HepG2 (cell line): ENCODE measurements at regions not wholly inside any gene's neighbourhood (a gene's known extent, or its start where the extent isn't known, plus 50 kb on each side); places are given as distances from the start of the nearest gene placed in this dataset.

Experiments
- ATAC-seq: fragments of 200-7000 bp; cut with Tn5 transposase; 3 replicates; pipeline ENCODE4 v1.9.1; 2020; ENCODE audit warnings: mild to moderate bottlenecking, moderate library complexity
- BruUV-seq: library from RNA; stranded (reverse); fragments of 400-500 nt; replicated peaks from 2 replicates; lab custom pipeline; 2021; lab: Mats Ljungman, UMichigan
- CTCF ChIA-PET: fragments of 300-600 bp; formaldehyde crosslinking; extraction: SDS; loops from one replicate; lab custom pipeline; 2021; ENCODE audit warnings: low total read pairs, inconsistent platforms, low intra/inter-chr PET ratio; lab: Yijun Ruan, JAX
- POLR2A ChIA-PET: fragments of 350-600 bp; sonication (Branson Sonifier 250); formaldehyde crosslinking; loops from one replicate; lab custom pipeline; 2020; ENCODE audit warnings: antibody characterized with exemption, inconsistent platforms; lab: Yijun Ruan, JAX
- DNase-seq: peaks from one replicate; pipeline ENCODE4 v3.0.0-alpha.2; 2015; ENCODE audit warnings: low spot score
- FAIRE-seq: peaks from 3 replicates; lab custom pipeline; 2011; peaks lifted over from hg19 to GRCh38; lab: Jason Lieb, UNC
- H2AFZ ChIP-seq: one replicate; pipeline ENCODE4 v1.6.1; 2011; ENCODE audit warnings: low read length, inconsistent platforms
- H3K27ac ChIP-seq: fragments of 300-600 bp; 3 replicates; pipeline ENCODE4 v1.8.0; 2011; ENCODE audit warnings: mixed run types, mild to moderate bottlenecking, mixed read lengths, low read length, inconsistent platforms; ENCODE audit not compliant: insufficient read depth; ENCODE audit errors: extremely low read length
- H3K27me3 ChIP-seq, 2 experiments: fragments of 200-600 bp in 1 of 2; 2 replicates in 1 of 2; 3 replicates in 1 of 2; pipeline versions ENCODE4 v1.6.0 to v1.8.0; 2011; ENCODE audit warnings: low read length in 2 of 2, mild to moderate bottlenecking in 2 of 2, moderate library complexity in 2 of 2, inconsistent platforms in 1 of 2; ENCODE audit not compliant: insufficient read depth in 2 of 2, control insufficient read depth in 1 of 2
- H3K36me3 ChIP-seq, 2 experiments: fragments of 200-600 bp in 1 of 2; replicated peaks in 1 of 2; 2 replicates in 1 of 2; 3 replicates in 1 of 2; pipeline versions ENCODE4 v1.5.1 to v1.8.0; 2011; ENCODE audit warnings: low read length in 2 of 2, inconsistent platforms in 1 of 2; ENCODE audit not compliant: insufficient read depth in 2 of 2, control insufficient read depth in 1 of 2
- H3K4me1 ChIP-seq: 2 replicates; pipeline ENCODE4 v1.5.1; 2012; ENCODE audit warnings: low read length, inconsistent platforms; ENCODE audit not compliant: insufficient read depth
- H3K4me2 ChIP-seq: 2 replicates; pipeline ENCODE4 v1.6.0; 2011; ENCODE audit warnings: low read depth, low read length, inconsistent platforms
- H3K4me3 ChIP-seq, 3 experiments: fragments of 200-600 bp in 1 of 3; sonication (generic), shearing (Covaris generic) in 1 of 3; replicated peaks in 1 of 3; 2 replicates each; pipeline ENCODE4 v1.5.1; 2011 to 2016; ENCODE audit warnings: low read length in 3 of 3, inconsistent platforms in 2 of 3, low read depth in 2 of 3, mild to moderate bottlenecking in 2 of 3, control low read depth in 1 of 3, mixed read lengths in 1 of 3; ENCODE audit not compliant: insufficient read depth in 1 of 3
- H3K79me2 ChIP-seq: one replicate; pipeline ENCODE4 v1.6.1; 2011; ENCODE audit warnings: low read length, inconsistent platforms; ENCODE audit not compliant: insufficient read depth
- H3K9ac ChIP-seq: 2 replicates; pipeline ENCODE4 v1.6.0; 2011; ENCODE audit warnings: mild to moderate bottlenecking, low read depth, low read length, inconsistent platforms; ENCODE audit not compliant: insufficient read depth
- H3K9me3 ChIP-seq: 2 replicates; pipeline ENCODE4 v1.5.1; 2012; ENCODE audit warnings: mild to moderate bottlenecking, low read length
- H4K20me1 ChIP-seq: 2 replicates; pipeline ENCODE4 v1.6.0; 2011; ENCODE audit warnings: inconsistent platforms, mild to moderate bottlenecking, low read length, moderate library complexity; ENCODE audit not compliant: insufficient read depth
- AKAP8 ChIP-seq: sonication (generic); formaldehyde crosslinking; IDR thresholded peaks from 2 replicates; pipeline ENCODE4 v1.5.1; 2020; ENCODE audit warnings: mild to moderate bottlenecking, missing genetic modification reagents
- CREB1 ChIP-seq, 2 experiments: fragments of 450-650 bp in 1 of 2; IDR thresholded peaks; 2 replicates each; pipeline ENCODE4 v1.6.1; 2016 to 2017; ENCODE audit warnings: control low read depth in 1 of 2, mild to moderate bottlenecking in 1 of 2, missing compliant biosample characterization in 1 of 2, missing genetic modification characterization in 1 of 2
- CTCF ChIP-seq: sonication (generic); formaldehyde crosslinking; IDR thresholded peaks from 2 replicates; pipeline ENCODE4 v1.5.0; 2020; ENCODE audit warnings: mild to moderate bottlenecking, missing genetic modification reagents, moderate library complexity
- RFXAP ChIP-seq: sonication (generic); formaldehyde crosslinking; IDR thresholded peaks from 2 replicates; pipeline ENCODE4 v1.4.0; 2020; ENCODE audit warnings: missing genetic modification reagents, borderline replicate concordance
- SMAD1 ChIP-seq: sonication (generic); formaldehyde crosslinking; IDR thresholded peaks from 2 replicates; pipeline ENCODE4 v1.4.0; 2020; ENCODE audit warnings: missing genetic modification reagents, low read depth, mild to moderate bottlenecking, borderline replicate concordance
- SMC3 ChIP-seq: IDR thresholded peaks from 2 replicates; pipeline ENCODE4 v1.6.1; 2011; ENCODE audit warnings: low read length, improper control_type of control experiment
- STAG1 ChIP-seq: sonication (generic); formaldehyde crosslinking; IDR thresholded peaks from 2 replicates; pipeline ENCODE4 v1.4.0; 2020; ENCODE audit warnings: missing genetic modification reagents
- THAP9 ChIP-seq: sonication (generic); formaldehyde crosslinking; IDR thresholded peaks from 2 replicates; pipeline ENCODE4; 2020; ENCODE audit warnings: missing genetic modification reagents, mild to moderate bottlenecking, borderline replicate concordance
- TOPORS ChIP-seq: sonication (generic); formaldehyde crosslinking; IDR thresholded peaks from 2 replicates; pipeline ENCODE4 v1.8.0; 2023; ENCODE audit warnings: mild to moderate bottlenecking, missing genetic modification reagents
- XRCC5 ChIP-seq: fragments of 200-400 bp; formaldehyde crosslinking; optimal IDR thresholded peaks from 2 replicates; pipeline ENCODE3; 2017; ENCODE audit warnings: mild to moderate bottlenecking, low read length
- ZNF496 ChIP-seq: sonication (generic); formaldehyde crosslinking; IDR thresholded peaks from 2 replicates; pipeline ENCODE4 v1.8.1; 2023; ENCODE audit warnings: mild to moderate bottlenecking, moderate library complexity, missing genetic modification reagents; ENCODE audit not compliant: insufficient replicate concordance
- ZNF709 ChIP-seq: sonication (generic); formaldehyde crosslinking; IDR thresholded peaks from 2 replicates; pipeline ENCODE4 v1.5.0; 2020; ENCODE audit warnings: mild to moderate bottlenecking, missing genetic modification reagents
- ZNF850 ChIP-seq: sonication (generic); formaldehyde crosslinking; conservative IDR thresholded peaks from 2 replicates; pipeline ENCODE4 v1.9.0; 2021; ENCODE audit warnings: mild to moderate bottlenecking, missing genetic modification reagents
- WGBS: methylation state at CpG from one replicate; pipeline ENCODE4 v1.1.6; 2017; ENCODE audit warnings: low lambda C conversion rate; 5-methylcytosine and 5-hydroxymethylcytosine counted together
- in situ Hi-C: cut with HindIII; loops from 2 replicates; pipeline ENCODE4 v1.10.0; 2017; ENCODE audit warnings: low pct_unique_long_range_greater_than_20kb; ENCODE audit not compliant: extremely low pct_ligation_motif_present
- intact Hi-C: fragments of 100-400 bp; cut with micrococcal nuclease; formaldehyde crosslinking; loops from one replicate; pipeline ENCODE4 v1.10.0; 2022; ENCODE audit not compliant: unreplicated experiment

- FAIRE-seq (peak; percentile 65), DNase-seq (peak; percentile 58), ATAC-seq (peak; percentile 90)
- Histone ChIP-seq H3K27me3 (no peaks in the 10 kb centered on the region), H3K9ac (no peak overlapping the region), H3K9me3 (no peaks in the 10 kb centered on the region), H2AFZ (no peak overlapping the region), H3K36me3 (no peaks in the 10 kb centered on the region), H3K79me2 (no peaks in the 10 kb centered on the region), H3K4me2 (no peak overlapping the region), H3K4me1 (peaks cover 6% of the 10 kb centered on the region; the same call in 1 of the 2 replicates), H3K27ac (no peak overlapping the region), H3K4me3 (no peak overlapping the region), H4K20me1 (no peaks in the 10 kb centered on the region)
- CTCF ChIA-PET: interaction anchor here (1.4 to 2.1 kb wide), 3 partner anchors 76 to 115 kb away, joined by 3 to 9 read pairs (median 4); no protein-coding TSS in a partner anchor
- WGBS: 3% methylated on average over 3 of the region's 3 CpGs
- BruUV-seq: no TSS peak
- in situ Hi-C loops: no loop called here
- POLR2A ChIA-PET: no interaction called here
- TF ChIP-seq TOPORS (CRISPR knock-in tag) (no peak), ZNF496 (CRISPR knock-in tag) (no peak), CREB1 (IDR thresholded peaks at IDR 0.05) (no peak), CREB1 (CRISPR knock-in tag; IDR thresholded peaks at IDR 0.05) (0 out of 2 replicates have a peak, but pooled peaks have one; percentile 16), SMC3 (peak; percentile 69; the same call in 1 of the 2 replicates), ZNF709 (CRISPR knock-in tag) (no peak), AKAP8 (CRISPR knock-in tag) (no peak), ZNF850 (CRISPR knock-in tag) (no peak), STAG1 (CRISPR knock-in tag) (peak; percentile 49), THAP9 (CRISPR knock-in tag) (no peak), XRCC5 (peak; percentile 48), RFXAP (CRISPR knock-in tag) (no peak), SMAD1 (CRISPR knock-in tag) (no peak), CTCF (CRISPR knock-in tag) (peak; percentile 68)
- intact Hi-C loops: loop anchor here (1.0 kb wide), 1 partner anchor 115 kb away; no protein-coding TSS in a partner anchor
These were observed 81.0 kb downstream of the TMEM100 start for GRCh38 chr17:55641676-55642081.
